Nucleus accumbens (tissue), 56 donors: ENCODE measurements at regions not wholly inside any gene's neighbourhood (a gene's known extent, or its start where the extent isn't known, plus 50 kb on each side); places are given as distances from the start of the nearest gene placed in this dataset.
"Not testable (repeated sequence)": the region's sequence is repeated elsewhere in the genome, so short reads cannot be mapped to it uniquely, and the experiment has no call there.

Source experiments
- DNase-seq, 56 donors: peaks; one replicate each; lab custom pipeline; 2025; lab: John Stamatoyannopoulos, UW

DNA sequence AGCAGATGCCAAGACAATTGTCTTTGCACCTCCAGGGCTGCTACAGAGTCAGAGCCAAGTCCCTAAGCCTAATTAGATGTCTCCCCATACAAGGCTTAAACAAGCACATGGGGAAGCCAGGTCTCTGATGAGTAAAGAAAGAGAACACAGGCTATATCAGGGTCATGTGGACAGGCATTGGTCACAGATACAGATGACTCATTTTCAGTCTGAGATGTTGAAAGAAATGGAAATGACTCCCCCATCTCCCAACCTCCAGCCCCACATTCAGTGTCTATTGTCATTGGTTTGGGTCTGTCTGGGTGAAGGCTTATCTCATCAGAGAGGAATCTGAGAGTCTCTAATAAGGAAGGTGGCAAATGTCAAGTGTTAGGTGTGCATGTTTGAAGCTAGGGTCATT is 290.1 kb upstream of the KIAA1217 start:
- no peak for DNase-seq

GRCh38 chr10:23927576-23928325 is 281.2 kb upstream of the KIAA1217 start:
- DNase-seq = no peak

DNA sequence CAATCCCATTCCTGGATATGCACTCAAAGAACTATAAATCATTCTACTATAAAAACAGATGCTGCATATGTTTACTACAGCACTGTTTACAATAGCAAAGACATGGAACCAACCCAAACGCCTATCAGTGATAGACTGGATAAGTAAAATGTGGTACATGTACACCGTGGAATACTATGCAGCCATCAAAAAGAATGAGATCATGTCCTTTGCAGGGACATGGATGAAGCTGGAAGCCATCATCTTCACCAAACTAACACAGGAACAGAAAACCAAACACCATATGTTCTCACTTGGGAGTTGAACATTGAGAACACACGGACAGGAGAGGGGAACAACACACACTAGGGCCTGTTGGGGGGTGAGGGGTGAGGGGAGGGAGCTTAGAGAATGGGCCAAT is 274.9 kb upstream of the KIAA1217 start:
- DNase-seq = not testable (repeated sequence)

- no peak for DNase-seq
Measured at GRCh38 chr10:23945845-23946244, 263.1 kb upstream of the KIAA1217 start.

DNA sequence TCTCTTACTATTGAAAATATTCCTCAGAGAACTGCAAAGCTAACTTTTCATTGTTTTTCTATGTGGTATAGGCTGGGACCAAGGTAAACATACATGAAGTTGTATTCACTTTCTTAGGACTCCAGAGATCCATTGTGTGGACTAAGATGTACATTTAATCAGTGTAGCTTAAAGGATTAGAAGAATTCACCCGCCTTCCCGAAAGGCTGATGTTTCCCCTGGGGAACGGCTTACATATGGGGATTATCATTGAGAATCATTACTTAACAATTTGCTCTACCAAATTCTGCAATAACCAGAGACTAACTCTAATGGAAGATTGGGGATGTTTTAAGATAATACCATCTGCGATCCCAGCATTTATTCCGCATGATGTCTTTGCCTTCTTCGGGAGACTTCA is 257.1 kb upstream of the KIAA1217 start:
- no peak for DNase-seq

GRCh38 chr10:23955456-23956225 is 253.3 kb upstream of the KIAA1217 start:
- DNase-seq = no peak

DNA sequence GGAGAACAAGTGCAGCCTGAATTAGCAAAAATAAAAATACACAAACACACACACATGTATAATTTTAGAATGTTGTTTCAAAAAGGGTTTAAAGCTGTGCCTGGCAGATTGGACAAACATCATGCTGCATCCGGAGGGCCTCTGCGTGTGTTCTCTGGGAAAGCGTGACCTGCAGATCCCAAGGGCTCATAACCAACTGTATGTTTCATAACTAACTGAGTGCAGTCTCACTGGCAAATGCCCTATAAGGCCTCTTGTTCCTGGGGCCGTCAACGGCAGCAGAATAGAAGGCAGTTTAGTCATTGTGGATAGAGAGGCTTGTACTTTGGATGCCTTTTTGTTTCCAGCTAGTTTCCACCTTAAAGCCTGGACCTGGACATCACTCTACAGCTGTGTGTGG is 243.8 kb upstream of the KIAA1217 start:
- DNase-seq = no peak

GRCh38 chr10:23965880-23966279 is 243.1 kb upstream of the KIAA1217 start:
- DNase-seq = no peak

DNA sequence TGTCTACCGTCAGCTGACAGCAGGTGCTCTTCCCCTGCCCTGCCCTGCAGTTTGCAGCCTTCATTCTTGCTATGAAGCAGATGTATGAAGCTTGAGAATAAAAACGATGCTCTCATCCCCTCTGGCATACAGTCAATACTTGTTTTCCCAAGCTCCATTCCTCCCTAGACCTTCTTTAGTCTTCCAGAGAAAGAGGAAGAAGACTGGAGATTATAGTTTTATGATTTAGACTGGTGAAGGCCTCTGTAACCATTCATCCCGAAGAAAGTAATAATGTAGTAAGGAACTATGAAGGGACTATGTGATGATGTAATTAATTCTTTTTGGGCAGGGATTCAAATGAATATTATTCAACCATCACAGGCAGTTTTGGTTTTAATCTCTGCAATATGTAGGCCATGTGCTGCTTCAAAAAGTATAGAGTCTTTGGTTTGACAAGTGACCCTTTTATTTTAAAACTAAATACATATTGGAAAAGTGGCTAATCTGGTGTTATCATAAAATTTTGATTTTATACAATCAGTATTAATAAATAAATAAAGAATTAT is 242.4 kb upstream of the KIAA1217 start:
- no peak for DNase-seq

DNA sequence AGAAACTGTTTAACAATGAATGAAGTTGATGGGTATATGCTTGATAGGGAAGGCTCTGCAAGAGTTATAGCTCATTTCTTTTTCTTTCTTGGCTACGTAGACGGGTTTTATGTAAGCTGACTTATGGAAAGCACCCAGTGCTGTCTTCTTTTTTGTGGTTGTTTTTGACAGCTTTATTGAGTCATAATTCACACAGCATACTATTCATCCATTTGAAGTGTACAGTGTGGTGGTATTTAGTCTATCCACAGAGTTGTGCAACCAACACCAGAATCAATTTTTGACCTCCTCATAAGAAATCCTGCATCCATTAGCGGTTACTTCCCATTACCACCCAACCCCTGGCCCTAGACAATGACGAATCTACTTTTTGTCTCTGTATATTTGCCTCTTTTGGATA is 240.6 kb upstream of the KIAA1217 start:
- no peak for DNase-seq

GRCh38 chr10:23974746-23975272 is 234.1 kb upstream of the KIAA1217 start:
- no peak for DNase-seq

- no peak for DNase-seq
Measured at GRCh38 chr10:23975431-23975830, 233.5 kb upstream of the KIAA1217 start.

DNA sequence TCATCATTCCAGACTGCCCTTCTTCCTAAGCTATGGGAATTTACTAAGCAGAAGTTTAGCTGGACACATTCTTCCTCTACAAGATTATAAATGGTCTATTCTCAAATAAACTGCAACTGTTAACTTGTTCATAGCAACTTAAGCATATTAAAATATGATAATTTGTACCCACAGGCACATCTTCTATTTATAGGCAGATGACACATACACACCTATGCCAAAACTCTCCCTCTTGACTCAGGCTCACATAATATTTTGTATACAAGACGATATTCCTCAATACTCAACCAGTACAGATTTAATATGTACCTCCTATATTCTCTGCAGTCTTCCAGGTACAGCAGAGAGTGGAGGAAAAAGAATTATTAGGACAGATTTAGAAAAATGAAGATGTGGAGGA is 232.7 kb upstream of the KIAA1217 start:
- no peak for DNase-seq

- no peak for DNase-seq
Measured at GRCh38 chr10:23978317-23978716, 230.6 kb upstream of the KIAA1217 start.

DNA sequence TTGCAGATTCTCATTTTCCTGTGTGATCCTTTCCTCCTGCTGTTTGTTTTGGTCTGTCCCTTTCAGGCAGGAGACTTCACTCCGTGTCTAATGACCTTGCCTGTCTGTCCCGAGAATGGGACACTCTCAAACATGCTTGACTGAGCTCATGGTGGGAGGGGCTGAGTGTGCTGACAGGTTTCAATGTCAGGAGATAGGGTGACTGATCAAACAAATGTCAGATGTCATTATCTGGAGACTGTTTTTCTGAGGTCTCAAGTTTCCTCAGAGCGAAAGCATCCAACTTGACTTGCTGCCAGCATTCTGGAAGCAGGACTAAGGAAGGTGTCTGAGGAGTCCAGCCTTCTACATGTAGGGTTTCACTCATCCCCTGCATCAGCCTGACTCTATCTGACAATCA is 228.8 kb upstream of the KIAA1217 start:
- DNase-seq = no peak

GRCh38 chr10:23981520-23982309 is 227.2 kb upstream of the KIAA1217 start:
- no peak for DNase-seq

GRCh38 chr10:23984405-23984804 is 224.5 kb upstream of the KIAA1217 start:
- DNase-seq = not testable (repeated sequence)

DNA sequence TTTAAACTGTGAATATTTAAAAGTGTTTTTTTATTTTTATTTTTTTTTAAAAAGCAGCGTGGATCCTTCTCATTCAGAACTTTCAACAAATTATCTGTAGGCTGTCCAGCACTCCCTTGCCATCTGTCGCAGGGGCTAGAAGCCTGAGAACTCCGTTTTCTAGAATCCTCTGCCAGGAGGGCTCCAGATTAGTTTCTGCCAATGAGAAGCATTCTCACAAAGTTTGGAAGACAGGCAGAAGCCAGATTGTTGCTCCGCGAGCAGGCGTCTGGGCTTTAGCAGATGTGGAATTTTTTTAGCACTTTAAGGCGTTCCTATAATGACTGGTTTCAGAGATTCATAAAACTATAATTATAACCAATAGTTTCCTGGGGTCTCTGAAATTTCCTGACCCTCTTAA is 220.9 kb upstream of the KIAA1217 start:
- DNase-seq = no peak

DNA sequence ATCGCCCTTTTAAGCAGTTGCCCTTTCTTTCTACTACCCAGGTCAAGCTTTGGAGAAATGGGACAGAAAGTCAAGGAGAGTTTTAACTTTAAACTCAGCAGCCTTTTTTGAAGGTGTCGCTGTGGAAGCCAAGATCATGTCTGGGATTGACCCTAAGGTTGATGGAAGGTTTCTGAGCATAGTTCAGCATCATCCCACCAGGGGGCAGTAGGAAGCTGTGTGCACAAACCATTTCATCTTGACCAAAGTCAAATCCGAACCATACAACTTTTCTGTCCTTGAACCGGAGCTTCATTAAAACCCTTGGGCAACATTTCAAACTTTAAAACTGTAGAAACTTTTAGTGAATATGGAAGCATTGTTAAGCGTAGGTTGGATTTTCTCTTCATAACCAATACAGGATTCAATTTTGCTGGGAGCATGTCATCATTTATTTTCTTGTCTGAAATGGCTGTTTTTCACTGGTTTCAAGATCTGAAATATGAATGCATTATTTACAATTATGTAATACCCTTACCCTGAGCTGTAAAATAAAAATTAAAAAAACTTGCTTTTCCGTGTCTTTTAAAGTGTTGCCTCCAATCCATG is 214.4 kb upstream of the KIAA1217 start:
- DNase-seq = peak in 29 of 56 donors; percentile 0 to 65 (median 10)

DNA sequence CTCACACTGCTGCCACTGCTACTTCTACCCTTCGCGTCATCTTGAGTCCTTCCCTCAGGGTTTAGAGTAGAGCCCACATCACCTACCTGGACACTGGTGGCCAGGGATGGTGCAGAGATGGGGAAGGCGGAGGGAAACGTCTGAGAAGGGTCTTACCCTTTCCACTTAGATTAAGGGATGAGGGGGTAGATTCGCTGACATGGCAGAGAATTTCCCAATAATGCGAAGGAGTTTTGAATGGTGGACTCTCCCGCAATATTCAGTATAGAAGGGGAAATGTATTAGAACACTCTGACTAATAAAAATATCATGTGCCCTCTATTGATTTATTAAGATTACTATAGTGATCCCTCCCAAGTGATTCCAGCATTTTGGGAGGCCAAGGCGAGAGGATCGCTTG is 209.5 kb upstream of the KIAA1217 start:
- DNase-seq = no peak
